PC-9 (cell line): ENCODE measurements at regions not wholly inside any gene's neighbourhood (a gene's known extent, or its start where the extent isn't known, plus 50 kb on each side); places are given as distances from the start of the nearest gene placed in this dataset.

Source experiments
- EZH2 ChIP-seq: fragments of 200-600 bp; sonication (generic); IDR thresholded peaks from 2 replicates; pipeline ENCODE4 v1.8.0; 2017; ENCODE audit warnings: antibody characterized with exemption, low read depth
- TF ChIP-seq, protein P1 (sequence below): fragments of 200-600 bp; sonication (generic); conservative IDR thresholded peaks from 2 replicates; pipeline ENCODE4 v1.6.1; 2017; ENCODE audit warnings: mixed run types, antibody characterized with exemption, mild to moderate bottlenecking, moderate library complexity

DNA sequence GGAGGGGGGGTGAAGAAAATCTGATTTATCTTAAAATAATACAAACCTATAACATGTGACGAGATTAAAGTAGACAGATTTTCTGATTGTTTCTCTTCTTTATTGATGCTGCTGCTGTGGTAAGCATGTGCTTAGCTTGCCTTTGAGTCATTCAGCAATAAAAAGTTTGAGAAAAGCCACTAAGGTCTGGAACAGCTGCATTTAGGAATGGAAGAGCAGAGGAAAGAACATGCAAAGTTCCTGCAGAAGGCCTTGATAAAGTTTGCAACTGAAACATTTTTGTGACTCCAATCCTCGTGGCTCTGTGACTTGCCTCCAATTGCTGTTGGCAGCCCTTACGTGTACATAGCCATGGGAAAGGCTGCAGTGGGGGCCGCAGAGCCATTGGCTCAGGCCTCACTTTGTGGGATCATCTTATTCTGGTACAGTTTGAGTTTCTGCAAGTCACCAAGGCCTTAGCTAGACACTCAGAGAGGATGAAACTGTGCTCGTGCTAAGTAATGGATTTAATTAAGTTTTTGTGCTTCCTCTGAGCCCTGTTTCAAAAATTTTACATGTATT, 370.2 kb downstream of the AASDHPPT start:
- no peak for TF ChIP-seq EZH2
- TF ChIP-seq, protein P1, sequence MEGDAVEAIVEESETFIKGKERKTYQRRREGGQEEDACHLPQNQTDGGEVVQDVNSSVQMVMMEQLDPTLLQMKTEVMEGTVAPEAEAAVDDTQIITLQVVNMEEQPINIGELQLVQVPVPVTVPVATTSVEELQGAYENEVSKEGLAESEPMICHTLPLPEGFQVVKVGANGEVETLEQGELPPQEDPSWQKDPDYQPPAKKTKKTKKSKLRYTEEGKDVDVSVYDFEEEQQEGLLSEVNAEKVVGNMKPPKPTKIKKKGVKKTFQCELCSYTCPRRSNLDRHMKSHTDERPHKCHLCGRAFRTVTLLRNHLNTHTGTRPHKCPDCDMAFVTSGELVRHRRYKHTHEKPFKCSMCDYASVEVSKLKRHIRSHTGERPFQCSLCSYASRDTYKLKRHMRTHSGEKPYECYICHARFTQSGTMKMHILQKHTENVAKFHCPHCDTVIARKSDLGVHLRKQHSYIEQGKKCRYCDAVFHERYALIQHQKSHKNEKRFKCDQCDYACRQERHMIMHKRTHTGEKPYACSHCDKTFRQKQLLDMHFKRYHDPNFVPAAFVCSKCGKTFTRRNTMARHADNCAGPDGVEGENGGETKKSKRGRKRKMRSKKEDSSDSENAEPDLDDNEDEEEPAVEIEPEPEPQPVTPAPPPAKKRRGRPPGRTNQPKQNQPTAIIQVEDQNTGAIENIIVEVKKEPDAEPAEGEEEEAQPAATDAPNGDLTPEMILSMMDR = no peak
